ENCODE measurements at regions not wholly inside any gene's neighbourhood (a gene's known extent, or its start where the extent isn't known, plus 50 kb on each side); places are given as distances from the start of the nearest gene placed in this dataset.

DNA sequence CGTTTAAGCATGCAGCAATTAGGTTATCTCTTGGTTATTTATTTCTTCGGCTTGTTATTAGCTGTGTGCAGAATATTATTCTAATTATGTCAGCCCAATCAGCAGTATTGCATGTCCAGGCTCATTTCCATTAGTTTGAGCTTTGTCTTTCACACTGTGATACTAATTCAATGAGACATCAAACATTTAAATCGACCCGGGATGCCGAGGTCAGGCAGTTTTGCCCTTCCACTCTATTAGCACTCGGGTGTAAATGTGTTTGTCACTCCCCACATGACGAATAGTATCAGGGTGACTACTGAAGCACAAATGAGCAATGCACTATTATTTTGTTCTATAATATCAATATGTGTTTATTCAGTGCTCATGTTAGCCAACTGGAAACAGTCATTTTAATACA is 170.9 kb downstream of the ANXA2 start:
- no peaks in the 10 kb centered on the region for H3K9me3 Mint-ChIP-seq (ENCODE audit: unreplicated experiment)
- TF ChIP-seq, protein P1, sequence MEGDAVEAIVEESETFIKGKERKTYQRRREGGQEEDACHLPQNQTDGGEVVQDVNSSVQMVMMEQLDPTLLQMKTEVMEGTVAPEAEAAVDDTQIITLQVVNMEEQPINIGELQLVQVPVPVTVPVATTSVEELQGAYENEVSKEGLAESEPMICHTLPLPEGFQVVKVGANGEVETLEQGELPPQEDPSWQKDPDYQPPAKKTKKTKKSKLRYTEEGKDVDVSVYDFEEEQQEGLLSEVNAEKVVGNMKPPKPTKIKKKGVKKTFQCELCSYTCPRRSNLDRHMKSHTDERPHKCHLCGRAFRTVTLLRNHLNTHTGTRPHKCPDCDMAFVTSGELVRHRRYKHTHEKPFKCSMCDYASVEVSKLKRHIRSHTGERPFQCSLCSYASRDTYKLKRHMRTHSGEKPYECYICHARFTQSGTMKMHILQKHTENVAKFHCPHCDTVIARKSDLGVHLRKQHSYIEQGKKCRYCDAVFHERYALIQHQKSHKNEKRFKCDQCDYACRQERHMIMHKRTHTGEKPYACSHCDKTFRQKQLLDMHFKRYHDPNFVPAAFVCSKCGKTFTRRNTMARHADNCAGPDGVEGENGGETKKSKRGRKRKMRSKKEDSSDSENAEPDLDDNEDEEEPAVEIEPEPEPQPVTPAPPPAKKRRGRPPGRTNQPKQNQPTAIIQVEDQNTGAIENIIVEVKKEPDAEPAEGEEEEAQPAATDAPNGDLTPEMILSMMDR (IDR thresholded peaks at IDR 0.05; ENCODE audit: partially characterized antibody, unreplicated experiment), result no peak
- DNase-seq, result no peak
- no peak overlapping the region for H3K4me3 Mint-ChIP-seq (ENCODE audit: unreplicated experiment)
- H3K27me3 Mint-ChIP-seq (ENCODE audit: unreplicated experiment), result no peaks in the 10 kb centered on the region
- no peaks in the 10 kb centered on the region for H3K36me3 Mint-ChIP-seq (ENCODE audit: unreplicated experiment)
- H3K27ac Mint-ChIP-seq (ENCODE audit: unreplicated experiment), result no peak overlapping the region
- H3K4me1 Mint-ChIP-seq (ENCODE audit: low read depth, unreplicated experiment), result no peaks in the 10 kb centered on the region

DNA sequence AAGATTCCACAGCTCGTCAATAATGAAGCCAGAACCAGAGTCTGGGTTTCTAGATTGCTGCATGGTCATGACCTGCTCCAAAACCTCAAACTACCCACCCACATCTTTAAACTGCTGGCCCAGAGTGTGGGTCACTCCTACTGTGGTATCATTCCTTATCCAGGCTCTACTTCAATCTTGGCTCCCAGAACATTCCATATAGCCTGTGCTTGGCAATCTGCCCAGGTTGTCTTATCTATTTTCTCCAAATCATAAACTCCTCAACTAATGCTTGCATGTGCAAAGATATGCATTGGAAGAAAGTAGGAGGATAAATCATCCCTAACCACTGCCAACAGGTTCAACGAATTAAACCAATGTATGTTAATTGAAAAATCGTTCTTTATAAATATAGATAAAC is 169.7 kb downstream of the ANXA2 start:
- no peaks in the 10 kb centered on the region for H3K36me3 Mint-ChIP-seq (ENCODE audit: unreplicated experiment)
- H3K9me3 Mint-ChIP-seq (ENCODE audit: unreplicated experiment), result no peaks in the 10 kb centered on the region
- H3K27ac Mint-ChIP-seq (ENCODE audit: unreplicated experiment), result no peak overlapping the region
- no peak overlapping the region for H3K4me3 Mint-ChIP-seq (ENCODE audit: unreplicated experiment)
- no peak for DNase-seq
- H3K27me3 Mint-ChIP-seq (ENCODE audit: unreplicated experiment), result no peaks in the 10 kb centered on the region
- H3K4me1 Mint-ChIP-seq (ENCODE audit: low read depth, unreplicated experiment), result no peaks in the 10 kb centered on the region
- TF ChIP-seq, protein P1 (IDR thresholded peaks at IDR 0.05; ENCODE audit: partially characterized antibody, unreplicated experiment), result no peak

DNA sequence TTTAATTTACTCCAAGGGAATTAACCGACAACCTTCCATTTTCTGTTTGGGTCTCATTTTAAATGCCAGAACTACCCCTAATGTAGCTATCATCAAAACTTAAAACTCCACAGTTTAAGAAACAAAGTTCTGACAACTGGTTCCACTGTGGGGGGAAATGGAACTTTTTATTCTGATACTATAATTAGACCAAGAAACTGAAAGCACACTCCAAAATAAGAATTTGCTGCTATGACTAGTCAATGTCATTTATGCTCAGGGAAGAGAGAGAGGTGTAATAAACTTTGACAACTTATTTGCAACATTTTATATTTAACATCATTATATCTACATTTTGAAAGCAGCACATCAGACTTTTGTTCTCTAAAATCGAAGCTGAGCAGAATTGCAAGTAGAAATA is 169.2 kb downstream of the ANXA2 start:
- H3K4me3 Mint-ChIP-seq (ENCODE audit: unreplicated experiment), result no peak overlapping the region
- no peaks in the 10 kb centered on the region for H3K4me1 Mint-ChIP-seq (ENCODE audit: low read depth, unreplicated experiment)
- no peaks in the 10 kb centered on the region for H3K36me3 Mint-ChIP-seq (ENCODE audit: unreplicated experiment)
- H3K27ac Mint-ChIP-seq (ENCODE audit: unreplicated experiment), result no peak overlapping the region
- TF ChIP-seq, protein P1 (IDR thresholded peaks at IDR 0.05; ENCODE audit: partially characterized antibody, unreplicated experiment), result no peak
- H3K27me3 Mint-ChIP-seq (ENCODE audit: unreplicated experiment), result no peaks in the 10 kb centered on the region
- no peaks in the 10 kb centered on the region for H3K9me3 Mint-ChIP-seq (ENCODE audit: unreplicated experiment)
- DNase-seq, result no peak

DNA sequence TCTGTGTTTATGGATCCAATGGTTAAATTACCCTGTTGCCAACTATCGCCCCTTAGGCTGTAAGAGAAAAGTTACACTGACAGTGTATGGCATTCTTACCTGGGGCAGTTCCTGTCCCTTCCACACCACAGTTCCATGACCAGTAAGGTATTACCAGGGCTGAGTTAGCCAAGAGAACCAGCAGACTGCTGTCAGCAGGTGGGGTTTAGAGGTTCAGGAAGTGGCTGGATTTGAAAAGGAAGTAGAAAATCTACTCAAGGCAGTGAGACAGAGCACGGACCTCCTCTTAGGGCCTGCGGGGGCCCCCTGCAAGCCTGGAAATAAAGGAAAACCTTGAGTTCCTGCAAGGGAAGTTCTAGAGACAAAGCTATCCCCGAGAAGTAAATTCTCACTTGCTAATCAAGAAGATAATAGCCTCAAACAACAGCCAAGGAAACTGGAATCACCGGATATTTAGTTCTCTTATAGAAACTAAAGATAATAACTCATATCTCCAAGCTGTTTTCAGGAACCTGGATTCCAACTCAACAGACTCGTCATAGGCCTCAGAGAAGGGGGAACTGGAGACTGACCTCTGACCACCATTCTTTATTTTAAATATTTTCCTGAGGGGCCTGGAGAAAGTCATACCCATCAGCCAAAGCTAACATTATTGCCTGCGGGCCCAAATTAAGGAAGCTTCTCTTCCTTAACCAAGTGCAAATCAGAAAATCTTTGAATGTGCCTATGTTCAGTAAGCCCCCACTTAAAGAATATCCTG is 161.7 kb downstream of the ANXA2 start:
- TF ChIP-seq, protein P1 (IDR thresholded peaks at IDR 0.05; ENCODE audit: partially characterized antibody, unreplicated experiment), result no peak

DNA sequence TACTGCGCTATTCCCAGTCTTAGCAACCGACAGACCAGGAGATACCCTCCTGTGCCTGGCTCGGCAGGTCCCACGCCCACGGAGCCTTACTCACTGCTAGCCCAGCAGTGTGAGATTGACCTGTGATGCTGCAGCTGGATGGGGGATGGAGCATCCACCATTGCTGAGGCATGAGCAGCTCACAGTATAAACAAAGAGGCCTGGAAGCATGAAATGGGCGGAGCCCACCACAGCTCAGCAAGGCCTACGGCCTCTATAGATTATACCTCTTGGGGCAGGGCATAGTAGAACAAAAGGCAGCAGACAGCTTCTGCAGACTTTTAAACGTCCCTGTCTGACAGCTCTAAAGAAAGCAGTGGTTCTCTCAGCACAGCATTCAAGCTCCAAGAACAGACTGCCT is 160.3 kb downstream of the ANXA2 start:
- TF ChIP-seq, protein P1 (IDR thresholded peaks at IDR 0.05; ENCODE audit: partially characterized antibody, unreplicated experiment), result no peak
- peaks cover 6% of the 10 kb centered on the region for H3K9me3 Mint-ChIP-seq (ENCODE audit: unreplicated experiment)
- no peaks in the 10 kb centered on the region for H3K4me1 Mint-ChIP-seq (ENCODE audit: low read depth, unreplicated experiment)
- no peak for DNase-seq
- no peak overlapping the region for H3K4me3 Mint-ChIP-seq (ENCODE audit: unreplicated experiment)
- peaks cover 1% of the 10 kb centered on the region for H3K27me3 Mint-ChIP-seq (ENCODE audit: unreplicated experiment)
- no peaks in the 10 kb centered on the region for H3K36me3 Mint-ChIP-seq (ENCODE audit: unreplicated experiment)
- H3K27ac Mint-ChIP-seq (ENCODE audit: unreplicated experiment), result no peak overlapping the region

More for the DNA sequence above, 161.7 kb downstream of the ANXA2 start:
- DNase-seq, result no peak
- Mint-ChIP-seq H3K27ac (ENCODE audit: unreplicated experiment) (no peak overlapping the region), H3K27me3 (ENCODE audit: unreplicated experiment) (peaks cover 1% of the 10 kb centered on the region), H3K4me3 (ENCODE audit: unreplicated experiment) (no peak overlapping the region), H3K4me1 (ENCODE audit: low read depth, unreplicated experiment) (no peaks in the 10 kb centered on the region), H3K36me3 (ENCODE audit: unreplicated experiment) (no peaks in the 10 kb centered on the region), H3K9me3 (ENCODE audit: unreplicated experiment) (peaks cover under 1% of the 10 kb centered on the region)

Data from glutamatergic neuron (in vitro differentiated cells).